ENCODE measurements at regions not wholly inside any gene's neighbourhood (a gene's known extent, or its start where the extent isn't known, plus 50 kb on each side); places are given as distances from the start of the nearest gene placed in this dataset.

GRCh38 chr3:18295171-18295920, 129.8 kb downstream of the SATB1 start:
- peak; percentile 7 to 51 (median 22) for DNase-seq

- DNase-seq: no peak
Observed at GRCh38 chr3:18290157-18290556, 135.0 kb downstream of the SATB1 start.

GRCh38 chr3:18288243-18288642, 136.9 kb downstream of the SATB1 start:
- DNase-seq: no peak

- DNase-seq: no peak
Observed at GRCh38 chr3:18284716-18285115, 140.4 kb downstream of the SATB1 start.

- DNase-seq: no peak
Observed at GRCh38 chr3:18283680-18284079, 141.5 kb downstream of the SATB1 start.

GRCh38 chr3:18282507-18282906, 142.6 kb downstream of the SATB1 start:
- DNase-seq: no peak

GRCh38 chr3:18279226-18279737, 145.9 kb downstream of the SATB1 start:
- no peak for DNase-seq

GRCh38 chr3:18264853-18265252, 160.3 kb downstream of the SATB1 start:
- no peak for DNase-seq

GRCh38 chr3:18264361-18264760, 160.8 kb downstream of the SATB1 start:
- peak in 2 of 3 donors; percentile 4 to 55 for DNase-seq

- DNase-seq: no peak
Observed at GRCh38 chr3:18258492-18258891, 166.6 kb downstream of the SATB1 start.

- DNase-seq: no peak
Observed at GRCh38 chr3:18252578-18252977, 172.6 kb downstream of the SATB1 start.

GRCh38 chr3:18250991-18251390, 174.1 kb downstream of the SATB1 start:
- no peak for DNase-seq

GRCh38 chr3:18249126-18249525, 176.0 kb downstream of the SATB1 start:
- no peak for DNase-seq

GRCh38 chr3:18247776-18248310, 177.3 kb downstream of the SATB1 start:
- DNase-seq: no peak

- DNase-seq: no peak
Observed at GRCh38 chr3:18247139-18247695, 177.9 kb downstream of the SATB1 start.

- DNase-seq: no peak
Observed at GRCh38 chr3:18246336-18247060, 178.6 kb downstream of the SATB1 start.

GRCh38 chr3:18245721-18246120, 179.4 kb downstream of the SATB1 start:
- DNase-seq: no peak

- DNase-seq: no peak
Observed at GRCh38 chr3:18241837-18242236, 183.3 kb downstream of the SATB1 start.

GRCh38 chr3:18239674-18240073, 185.5 kb downstream of the SATB1 start:
- no peak for DNase-seq

- peak in 1 of 3 donors; percentile 2 for DNase-seq
Observed at GRCh38 chr3:18238746-18239331, 186.3 kb downstream of the SATB1 start.

GRCh38 chr3:18238332-18238731, 186.8 kb downstream of the SATB1 start:
- DNase-seq: no peak

Data from muscle of back (tissue), 3 donors.